PC-9 (cell line): ENCODE measurements at regions not wholly inside any gene's neighbourhood (a gene's known extent, or its start where the extent isn't known, plus 50 kb on each side); places are given as distances from the start of the nearest gene placed in this dataset.

ENCODE experiments used
- CTCF ChIP-seq: fragments of 200-600 bp; sonication (generic); conservative IDR thresholded peaks from 2 replicates; pipeline ENCODE4 v1.6.1; 2017; ENCODE audit warnings: mixed run types, antibody characterized with exemption, mild to moderate bottlenecking, moderate library complexity
- EZH2 ChIP-seq: fragments of 200-600 bp; sonication (generic); IDR thresholded peaks from 2 replicates; pipeline ENCODE4 v1.8.0; 2017; ENCODE audit warnings: antibody characterized with exemption, low read depth

- TF ChIP-seq CTCF, result no peak
- TF ChIP-seq EZH2, result no peak
These were observed 466.2 kb upstream of the FOXG1 start for GRCh38 chr14:28300356-28300755.
